ENCODE measurements at regions not wholly inside any gene's neighbourhood (a gene's known extent, or its start where the extent isn't known, plus 50 kb on each side); places are given as distances from the start of the nearest gene placed in this dataset.

- in situ Hi-C loops (cut with HindIII; ENCODE audit: low sequenced_read_pairs), result no loop called here
- no peak for TF ChIP-seq CTCF (IDR thresholded peaks at IDR 0.05; ENCODE audit: low read depth, low read length, missing control alignments)
- H3K4me3 ChIP-seq (ENCODE audit: low read depth, low read length), result no peak overlapping the region
- DNase-seq (ENCODE audit: low read depth), result no peak
These were observed 176.2 kb downstream of the BUD13 start for GRCh38 chr11:116596346-116597260.

GRCh38 chr11:116595305-116595880 lies 177.4 kb downstream of the BUD13 start:
- in situ Hi-C loops (cut with HindIII; ENCODE audit: low sequenced_read_pairs), result no loop called here
- H3K4me3 ChIP-seq (ENCODE audit: low read depth, low read length), result no peak overlapping the region
- no peak for TF ChIP-seq CTCF (IDR thresholded peaks at IDR 0.05; ENCODE audit: low read depth, low read length, missing control alignments)
- no peak for DNase-seq (ENCODE audit: low read depth)

GRCh38 chr11:116590844-116591570 lies 181.8 kb downstream of the BUD13 start:
- in situ Hi-C loops (cut with HindIII; ENCODE audit: low sequenced_read_pairs), result no loop called here
- TF ChIP-seq CTCF (IDR thresholded peaks at IDR 0.05; ENCODE audit: low read depth, low read length, missing control alignments), result no peak
- no peak overlapping the region for H3K4me3 ChIP-seq (ENCODE audit: low read depth, low read length)
- no peak for DNase-seq (ENCODE audit: low read depth)

- no peak for TF ChIP-seq CTCF (IDR thresholded peaks at IDR 0.05; ENCODE audit: low read depth, low read length, missing control alignments)
- no peak for DNase-seq (ENCODE audit: low read depth)
- in situ Hi-C loops (cut with HindIII; ENCODE audit: low sequenced_read_pairs), result no loop called here
- no peak overlapping the region for H3K4me3 ChIP-seq (ENCODE audit: low read depth, low read length)
These were observed 183.4 kb downstream of the BUD13 start for GRCh38 chr11:116589402-116589801.

- in situ Hi-C loops (cut with HindIII; ENCODE audit: low sequenced_read_pairs), result no loop called here
- no peak for TF ChIP-seq CTCF (IDR thresholded peaks at IDR 0.05; ENCODE audit: low read depth, low read length, missing control alignments)
- H3K4me3 ChIP-seq (ENCODE audit: low read depth, low read length), result no peak overlapping the region
- DNase-seq (ENCODE audit: low read depth), result no peak
These were observed 186.4 kb downstream of the BUD13 start for GRCh38 chr11:116586392-116586791.

- no peak overlapping the region for H3K4me3 ChIP-seq (ENCODE audit: low read depth, low read length)
- no peak for DNase-seq (ENCODE audit: low read depth)
- in situ Hi-C loops (cut with HindIII; ENCODE audit: low sequenced_read_pairs), result no loop called here
- TF ChIP-seq CTCF (IDR thresholded peaks at IDR 0.05; ENCODE audit: low read depth, low read length, missing control alignments), result no peak
These were observed 190.2 kb downstream of the BUD13 start for GRCh38 chr11:116582571-116582970.
